SK-N-SH (cell line): ENCODE measurements at regions not wholly inside any gene's neighbourhood (a gene's known extent, or its start where the extent isn't known, plus 50 kb on each side); places are given as distances from the start of the nearest gene placed in this dataset.

ENCODE experiments used
- GABPA ChIP-seq: IDR thresholded peaks from 2 replicates; pipeline ENCODE4 v1.4.0; 2012; ENCODE audit warnings: low read depth, mild to moderate bottlenecking
- RFX5 ChIP-seq: IDR thresholded peaks from 2 replicates; pipeline ENCODE4 v1.6.1; 2012; ENCODE audit warnings: mild to moderate bottlenecking, improper control_type of control experiment, low read length

DNA sequence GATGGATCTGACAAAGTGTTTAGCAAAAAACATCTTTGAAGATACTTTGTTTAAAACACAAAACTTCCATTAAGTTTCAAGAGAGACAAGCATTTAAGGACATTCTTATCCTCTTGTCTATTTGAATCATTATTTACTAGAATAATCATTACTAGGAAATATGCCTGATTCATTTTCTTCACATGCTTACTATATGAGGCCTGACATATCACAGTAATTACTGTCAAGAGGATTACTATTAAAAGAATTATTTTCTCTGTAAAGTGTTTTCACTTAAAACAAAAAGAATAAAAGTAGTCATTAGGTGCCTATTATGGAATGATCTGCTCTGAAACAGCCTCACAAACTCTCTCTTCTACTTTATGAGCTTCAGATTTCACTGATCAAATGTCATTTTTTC, 402.1 kb upstream of the MGAT4C start:
- TF ChIP-seq RFX5 (no peak), GABPA (no peak)
